NT2/D1 (cell line): ENCODE measurements at regions not wholly inside any gene's neighbourhood (a gene's known extent, or its start where the extent isn't known, plus 50 kb on each side); places are given as distances from the start of the nearest gene placed in this dataset.
"Not testable (repeated sequence)": the region's sequence is repeated elsewhere in the genome, so short reads cannot be mapped to it uniquely, and the experiment has no call there.

ENCODE experiments used
- YY1 ChIP-seq: IDR thresholded peaks from 2 replicates; pipeline ENCODE4 v1.6.1; 2011; ENCODE audit not compliant: insufficient read length, insufficient read depth
- ZNF274 ChIP-seq: IDR thresholded peaks from 2 replicates; pipeline ENCODE4 v1.6.1; 2011; ENCODE audit warnings: mild to moderate bottlenecking, low read depth, low read length

DNA sequence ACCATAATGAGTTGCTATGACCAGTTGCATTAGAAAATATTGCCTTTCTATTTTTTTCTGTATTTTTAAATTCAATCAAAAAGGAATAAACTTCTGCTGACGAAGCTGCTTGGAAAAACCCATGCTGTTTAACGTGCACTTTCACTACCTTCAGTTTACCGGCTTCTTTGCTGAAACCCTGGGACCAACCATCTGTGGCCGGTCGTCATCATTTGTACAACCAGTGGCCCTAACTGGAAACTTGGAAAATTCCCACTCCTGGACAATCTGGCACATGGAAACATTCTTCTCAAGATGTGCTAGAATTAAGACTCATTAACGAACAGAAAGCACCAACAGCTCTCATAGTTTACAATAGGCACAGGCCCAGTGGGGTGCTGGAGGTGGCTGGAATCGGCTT lies 210.3 kb downstream of the RTP5 start:
- TF ChIP-seq YY1, ZNF274: not testable (repeated sequence)
